HepG2 (cell line): ENCODE measurements at regions not wholly inside any gene's neighbourhood (a gene's known extent, or its start where the extent isn't known, plus 50 kb on each side); places are given as distances from the start of the nearest gene placed in this dataset.
A peak's percentile ranks its signal among the peaks of the same experiment; 100 is the strongest.

Experiments
- ATAC-seq: fragments of 200-7000 bp; cut with Tn5 transposase; 3 replicates; pipeline ENCODE4 v1.9.1; 2020; ENCODE audit warnings: mild to moderate bottlenecking, moderate library complexity
- BruUV-seq: library from RNA; stranded (reverse); fragments of 400-500 nt; replicated peaks from 2 replicates; lab custom pipeline; 2021; lab: Mats Ljungman, UMichigan
- CTCF ChIA-PET: fragments of 300-600 bp; formaldehyde crosslinking; extraction: SDS; loops from one replicate; lab custom pipeline; 2021; ENCODE audit warnings: low total read pairs, inconsistent platforms, low intra/inter-chr PET ratio; lab: Yijun Ruan, JAX
- POLR2A ChIA-PET: fragments of 350-600 bp; sonication (Branson Sonifier 250); formaldehyde crosslinking; loops from one replicate; lab custom pipeline; 2020; ENCODE audit warnings: antibody characterized with exemption, inconsistent platforms; lab: Yijun Ruan, JAX
- DNase-seq: peaks from one replicate; pipeline ENCODE4 v3.0.0-alpha.2; 2015; ENCODE audit warnings: low spot score
- FAIRE-seq: peaks from 3 replicates; lab custom pipeline; 2011; peaks lifted over from hg19 to GRCh38; lab: Jason Lieb, UNC
- H2AFZ ChIP-seq: one replicate; pipeline ENCODE4 v1.6.1; 2011; ENCODE audit warnings: low read length, inconsistent platforms
- H3K27ac ChIP-seq: fragments of 300-600 bp; 3 replicates; pipeline ENCODE4 v1.8.0; 2011; ENCODE audit warnings: mixed run types, mild to moderate bottlenecking, mixed read lengths, low read length, inconsistent platforms; ENCODE audit not compliant: insufficient read depth; ENCODE audit errors: extremely low read length
- H3K27me3 ChIP-seq, 2 experiments: fragments of 200-600 bp in 1 of 2; 2 replicates in 1 of 2; 3 replicates in 1 of 2; pipeline versions ENCODE4 v1.6.0 to v1.8.0; 2011; ENCODE audit warnings: low read length in 2 of 2, mild to moderate bottlenecking in 2 of 2, moderate library complexity in 2 of 2, inconsistent platforms in 1 of 2; ENCODE audit not compliant: insufficient read depth in 2 of 2, control insufficient read depth in 1 of 2
- H3K36me3 ChIP-seq, 2 experiments: fragments of 200-600 bp in 1 of 2; replicated peaks in 1 of 2; 2 replicates in 1 of 2; 3 replicates in 1 of 2; pipeline versions ENCODE4 v1.5.1 to v1.8.0; 2011; ENCODE audit warnings: low read length in 2 of 2, inconsistent platforms in 1 of 2; ENCODE audit not compliant: insufficient read depth in 2 of 2, control insufficient read depth in 1 of 2
- H3K4me1 ChIP-seq: 2 replicates; pipeline ENCODE4 v1.5.1; 2012; ENCODE audit warnings: low read length, inconsistent platforms; ENCODE audit not compliant: insufficient read depth
- H3K4me2 ChIP-seq: 2 replicates; pipeline ENCODE4 v1.6.0; 2011; ENCODE audit warnings: low read depth, low read length, inconsistent platforms
- H3K4me3 ChIP-seq, 3 experiments: fragments of 200-600 bp in 1 of 3; sonication (generic), shearing (Covaris generic) in 1 of 3; replicated peaks in 1 of 3; 2 replicates each; pipeline ENCODE4 v1.5.1; 2011 to 2016; ENCODE audit warnings: low read length in 3 of 3, inconsistent platforms in 2 of 3, low read depth in 2 of 3, mild to moderate bottlenecking in 2 of 3, control low read depth in 1 of 3, mixed read lengths in 1 of 3; ENCODE audit not compliant: insufficient read depth in 1 of 3
- H3K79me2 ChIP-seq: one replicate; pipeline ENCODE4 v1.6.1; 2011; ENCODE audit warnings: low read length, inconsistent platforms; ENCODE audit not compliant: insufficient read depth
- H3K9ac ChIP-seq: 2 replicates; pipeline ENCODE4 v1.6.0; 2011; ENCODE audit warnings: mild to moderate bottlenecking, low read depth, low read length, inconsistent platforms; ENCODE audit not compliant: insufficient read depth
- H3K9me3 ChIP-seq: 2 replicates; pipeline ENCODE4 v1.5.1; 2012; ENCODE audit warnings: mild to moderate bottlenecking, low read length
- H4K20me1 ChIP-seq: 2 replicates; pipeline ENCODE4 v1.6.0; 2011; ENCODE audit warnings: inconsistent platforms, mild to moderate bottlenecking, low read length, moderate library complexity; ENCODE audit not compliant: insufficient read depth
- ATF5 ChIP-seq: sonication (generic); formaldehyde crosslinking; IDR thresholded peaks from 2 replicates; pipeline ENCODE4 v1.4.0; 2020; ENCODE audit warnings: mild to moderate bottlenecking, low read depth, missing genetic modification reagents
- CBFB ChIP-seq: sonication (generic); formaldehyde crosslinking; IDR thresholded peaks from 2 replicates; pipeline ENCODE4 v1.4.0; 2020; ENCODE audit warnings: missing genetic modification reagents
- RORA ChIP-seq: sonication (generic); formaldehyde crosslinking; IDR thresholded peaks from 2 replicates; pipeline ENCODE4 v1.5.0; 2020; ENCODE audit warnings: mild to moderate bottlenecking, missing genetic modification reagents, moderate library complexity
- ZMAT5 ChIP-seq: sonication (generic); formaldehyde crosslinking; IDR thresholded peaks from 2 replicates; pipeline ENCODE4 v1.5.0; 2020; ENCODE audit warnings: mild to moderate bottlenecking, low read depth, missing genetic modification reagents, borderline replicate concordance
- ZNF574 ChIP-seq: sonication (generic); formaldehyde crosslinking; IDR thresholded peaks from 2 replicates; pipeline ENCODE4 v1.4.0; 2020; ENCODE audit warnings: missing genetic modification reagents
- WGBS: methylation state at CpG from one replicate; pipeline ENCODE4 v1.1.6; 2017; ENCODE audit warnings: low lambda C conversion rate; 5-methylcytosine and 5-hydroxymethylcytosine counted together
- in situ Hi-C: cut with HindIII; loops from 2 replicates; pipeline ENCODE4 v1.10.0; 2017; ENCODE audit warnings: low pct_unique_long_range_greater_than_20kb; ENCODE audit not compliant: extremely low pct_ligation_motif_present
- intact Hi-C: fragments of 100-400 bp; cut with micrococcal nuclease; formaldehyde crosslinking; loops from one replicate; pipeline ENCODE4 v1.10.0; 2022; ENCODE audit not compliant: unreplicated experiment
- TF ChIP-seq, protein P1 (sequence below): sonication (generic); formaldehyde crosslinking; IDR thresholded peaks from 2 replicates; pipeline ENCODE4 v1.5.1; 2020; ENCODE audit warnings: mild to moderate bottlenecking, moderate library complexity, missing genetic modification reagents
- TF ChIP-seq, protein P2 (sequence below): fragments of 450-650 bp; IDR thresholded peaks from 2 replicates; pipeline ENCODE4 v1.6.1; 2016

GRCh38 chr6:139521338-139521737 lies 146.9 kb upstream of the CITED2 start:
- BruUV-seq = no TSS peak
- POLR2A ChIA-PET = no interaction called here
- H3K9me3 ChIP-seq = no peaks in the 10 kb centered on the region
- intact Hi-C loops = no loop called here
- no peaks in the 10 kb centered on the region for H4K20me1 ChIP-seq
- no peak overlapping the region for H3K27ac ChIP-seq
- H3K4me2 ChIP-seq = no peak overlapping the region
- no peaks in the 10 kb centered on the region for H3K36me3 ChIP-seq
- H3K79me2 ChIP-seq = no peaks in the 10 kb centered on the region
- no peak overlapping the region for H2AFZ ChIP-seq
- no peaks in the 10 kb centered on the region for H3K27me3 ChIP-seq
- FAIRE-seq (no peak), ATAC-seq (no peak), DNase-seq (no peak)
- no peaks in the 10 kb centered on the region for H3K4me1 ChIP-seq
- CTCF ChIA-PET = no interaction called here
- in situ Hi-C loops = no loop called here
- no peak for TF ChIP-seq ATF5
- no peak for TF ChIP-seq CBFB (CRISPR knock-in tag)
- TF ChIP-seq, protein P1, sequence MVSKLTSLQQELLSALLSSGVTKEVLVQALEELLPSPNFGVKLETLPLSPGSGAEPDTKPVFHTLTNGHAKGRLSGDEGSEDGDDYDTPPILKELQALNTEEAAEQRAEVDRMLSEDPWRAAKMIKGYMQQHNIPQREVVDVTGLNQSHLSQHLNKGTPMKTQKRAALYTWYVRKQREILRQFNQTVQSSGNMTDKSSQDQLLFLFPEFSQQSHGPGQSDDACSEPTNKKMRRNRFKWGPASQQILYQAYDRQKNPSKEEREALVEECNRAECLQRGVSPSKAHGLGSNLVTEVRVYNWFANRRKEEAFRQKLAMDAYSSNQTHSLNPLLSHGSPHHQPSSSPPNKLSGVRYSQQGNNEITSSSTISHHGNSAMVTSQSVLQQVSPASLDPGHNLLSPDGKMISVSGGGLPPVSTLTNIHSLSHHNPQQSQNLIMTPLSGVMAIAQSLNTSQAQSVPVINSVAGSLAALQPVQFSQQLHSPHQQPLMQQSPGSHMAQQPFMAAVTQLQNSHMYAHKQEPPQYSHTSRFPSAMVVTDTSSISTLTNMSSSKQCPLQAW (CRISPR knock-in tag) = no peak
- TF ChIP-seq ZMAT5 (CRISPR knock-in tag) = no peak
- no peak for TF ChIP-seq ZNF574 (CRISPR knock-in tag)
- no peak for TF ChIP-seq RORA (CRISPR knock-in tag)
- TF ChIP-seq, protein P2, sequence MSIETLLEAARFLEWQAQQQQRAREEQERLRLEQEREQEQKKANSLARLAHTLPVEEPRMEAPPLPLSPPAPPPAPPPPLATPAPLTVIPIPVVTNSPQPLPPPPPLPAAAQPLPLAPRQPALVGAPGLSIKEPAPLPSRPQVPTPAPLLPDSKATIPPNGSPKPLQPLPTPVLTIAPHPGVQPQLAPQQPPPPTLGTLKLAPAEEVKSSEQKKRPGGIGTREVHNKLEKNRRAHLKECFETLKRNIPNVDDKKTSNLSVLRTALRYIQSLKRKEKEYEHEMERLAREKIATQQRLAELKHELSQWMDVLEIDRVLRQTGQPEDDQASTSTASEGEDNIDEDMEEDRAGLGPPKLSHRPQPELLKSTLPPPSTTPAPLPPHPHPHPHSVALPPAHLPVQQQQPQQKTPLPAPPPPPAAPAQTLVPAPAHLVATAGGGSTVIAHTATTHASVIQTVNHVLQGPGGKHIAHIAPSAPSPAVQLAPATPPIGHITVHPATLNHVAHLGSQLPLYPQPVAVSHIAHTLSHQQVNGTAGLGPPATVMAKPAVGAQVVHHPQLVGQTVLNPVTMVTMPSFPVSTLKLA = peak; percentile 95
- TF ChIP-seq, all 625 proteins: peak for 1
- Histone ChIP-seq H3K9ac (no peak overlapping the region), H3K4me3 (no peak overlapping the region)
- WGBS = 65% methylated on average over 3 of the region's 3 CpGs
